Skeletal muscle cell (primary cell): ENCODE measurements at regions not wholly inside any gene's neighbourhood (a gene's known extent, or its start where the extent isn't known, plus 50 kb on each side); places are given as distances from the start of the nearest gene placed in this dataset.

Experiments
- DNase-seq: peaks from one replicate; pipeline ENCODE4 v3.0.0-alpha.2; 2010; ENCODE audit warnings: low read depth
- H3K4me3 ChIP-seq: 2 replicates; pipeline ENCODE4 v1.5.1; 2011; ENCODE audit warnings: low read depth, mild to moderate bottlenecking, control low read depth, low read length, moderate library complexity

DNA sequence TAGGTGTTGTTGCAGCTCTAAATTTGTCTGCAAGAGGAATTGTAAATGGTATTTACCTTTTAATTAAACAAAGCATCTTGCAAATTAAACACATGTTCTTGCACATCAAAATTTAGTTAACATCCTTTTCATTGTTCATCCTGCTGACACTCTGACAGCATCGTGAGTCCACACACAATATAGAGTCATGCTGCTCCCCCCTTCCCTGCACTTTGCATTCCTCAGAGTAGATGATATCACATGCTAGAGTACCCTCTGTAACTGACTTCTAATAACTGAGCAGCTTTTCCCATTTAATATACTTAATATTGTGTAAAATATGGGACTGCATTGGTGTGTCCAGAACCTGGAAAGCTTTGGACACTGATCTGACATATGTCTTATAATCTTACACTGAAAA is 138.8 kb upstream of the DPYD start:
- H3K4me3 ChIP-seq = no peak overlapping the region
- DNase-seq = no peak

DNA sequence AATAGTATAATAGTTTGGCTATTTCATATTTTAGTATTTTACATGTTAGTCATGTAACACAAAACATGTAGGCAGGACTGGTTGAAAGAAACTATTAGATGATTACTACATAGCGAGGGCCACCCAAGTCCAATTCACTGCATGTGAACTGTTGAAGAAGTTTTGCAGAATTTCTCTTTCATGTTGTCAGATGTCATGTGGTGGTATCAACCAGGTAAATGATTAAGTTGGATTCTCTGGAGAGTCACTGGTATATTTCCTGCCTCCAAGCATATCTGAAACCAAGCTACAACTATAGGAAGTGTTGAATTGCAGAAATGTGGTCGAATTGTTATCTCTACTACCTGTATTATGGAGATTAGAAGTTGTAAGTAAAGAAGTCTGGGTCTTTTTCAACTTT is 137.8 kb upstream of the DPYD start:
- DNase-seq = no peak
- H3K4me3 ChIP-seq = no peak overlapping the region

- no peak for DNase-seq
- H3K4me3 ChIP-seq = no peak overlapping the region
Observed at GRCh38 chr1:98057236-98057910, 136.5 kb upstream of the DPYD start.

DNA sequence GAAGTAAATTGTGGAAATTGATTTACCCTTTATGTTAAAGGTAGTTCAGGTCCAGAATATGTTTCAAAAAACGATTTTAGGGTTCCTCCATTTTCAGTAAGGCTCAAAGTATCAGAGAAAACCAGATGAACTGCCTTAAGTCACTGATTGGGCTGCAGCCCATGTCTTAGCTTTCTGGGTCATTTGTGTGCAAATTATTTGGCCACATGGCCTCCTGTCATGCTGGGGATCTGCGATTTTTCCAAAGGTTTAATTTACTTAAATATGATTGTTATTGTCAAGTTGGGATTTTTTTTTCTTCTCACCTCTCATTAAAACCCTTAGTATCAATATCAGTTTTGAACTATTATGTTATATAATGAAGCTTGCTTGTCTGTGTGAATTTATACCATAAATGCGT is 135.9 kb upstream of the DPYD start:
- H3K4me3 ChIP-seq = no peak overlapping the region
- DNase-seq = no peak

GRCh38 chr1:98055457-98055856 is 134.6 kb upstream of the DPYD start:
- H3K4me3 ChIP-seq = no peak overlapping the region
- DNase-seq = no peak

DNA sequence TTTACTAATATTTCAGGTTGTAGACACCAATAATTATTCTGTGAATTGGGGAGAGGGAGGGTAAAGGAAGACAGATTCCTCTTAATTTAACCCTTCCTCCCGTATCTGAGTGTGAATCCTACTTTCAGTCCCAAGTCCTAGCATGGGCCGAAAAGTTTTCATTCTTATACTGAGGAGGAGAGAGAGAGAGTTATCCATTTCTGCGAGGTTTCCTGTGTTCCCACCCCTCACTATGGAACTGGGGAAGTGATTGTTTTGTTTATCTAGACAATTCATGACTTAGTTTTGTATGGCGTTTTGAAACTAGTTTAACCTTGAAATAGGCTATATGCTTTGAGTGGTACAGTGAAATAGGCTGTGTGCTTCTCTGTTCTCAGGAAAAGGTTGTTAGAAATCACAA is 134.0 kb upstream of the DPYD start:
- DNase-seq = no peak
- H3K4me3 ChIP-seq = no peak overlapping the region

GRCh38 chr1:98054367-98054701 is 133.5 kb upstream of the DPYD start:
- DNase-seq = no peak
- peak overlapping the region; percentile 51 for H3K4me3 ChIP-seq

GRCh38 chr1:98053471-98054366 is 132.9 kb upstream of the DPYD start:
- DNase-seq = no peak
- peak overlapping the region; percentile 51 for H3K4me3 ChIP-seq

DNA sequence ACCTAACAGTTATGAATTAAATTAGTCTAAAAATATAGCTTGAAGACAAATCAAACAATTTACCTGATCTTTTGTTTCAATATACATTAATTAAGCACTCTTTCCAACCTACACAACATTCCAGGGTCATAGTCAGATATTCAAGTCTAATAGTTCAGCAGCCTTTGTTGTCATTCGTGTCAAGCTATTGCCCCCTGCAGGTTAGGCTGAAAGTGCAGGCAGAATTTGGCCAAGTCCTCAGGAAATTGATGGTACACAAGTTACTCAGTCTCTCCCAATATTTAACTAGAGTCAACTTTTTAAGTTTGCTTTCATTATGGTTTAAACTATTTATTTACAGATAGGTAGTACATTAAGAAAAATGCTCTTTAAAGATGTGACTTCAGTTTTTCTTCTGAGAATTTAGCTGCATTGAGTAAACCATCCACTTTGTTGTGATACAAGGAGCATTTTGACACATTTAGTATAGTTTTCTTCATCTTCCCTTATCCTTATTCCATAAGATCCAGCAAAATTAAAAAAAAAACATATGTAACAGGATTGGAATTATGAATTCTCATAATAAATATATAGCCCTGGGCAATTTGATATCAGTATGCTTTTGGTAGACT is 130.3 kb upstream of the DPYD start:
- no peak overlapping the region for H3K4me3 ChIP-seq
- no peak for DNase-seq

DNA sequence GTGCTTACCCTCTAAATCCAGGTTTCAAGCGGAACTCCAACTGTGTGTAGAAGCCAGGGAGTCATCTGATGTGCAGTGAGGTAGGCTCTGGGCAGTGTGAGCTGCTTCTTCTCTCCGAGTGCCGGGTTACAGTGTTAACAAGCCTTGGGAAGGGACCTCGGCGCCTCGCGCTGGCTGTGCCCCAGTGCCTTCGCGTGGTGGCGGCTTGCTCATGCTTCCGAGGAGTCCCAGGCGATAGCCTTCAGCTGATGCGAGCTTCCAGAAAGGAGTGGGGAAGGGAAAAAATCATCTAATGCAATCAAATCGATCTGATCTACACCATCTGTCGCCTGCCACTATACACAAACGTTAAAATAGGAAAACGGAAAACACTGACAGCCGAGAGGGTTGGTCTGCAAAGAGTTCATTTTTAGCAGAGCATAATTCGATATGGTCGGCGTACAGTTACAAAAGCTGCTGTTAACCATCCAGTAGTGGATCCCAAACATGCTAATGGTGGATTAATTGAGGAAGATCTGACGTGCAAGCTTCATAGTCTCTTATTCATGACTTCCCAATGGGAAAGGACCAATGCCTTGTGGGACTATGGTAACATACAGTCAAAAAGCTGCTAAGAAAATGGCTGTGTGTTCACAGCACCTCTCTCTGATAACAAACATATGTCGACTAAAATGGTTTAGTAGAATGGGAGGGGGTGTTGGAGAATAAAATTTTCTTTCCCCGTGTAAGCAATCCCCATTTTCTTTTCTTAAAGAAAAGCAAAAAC is 128.7 kb upstream of the DPYD start:
- no peak for DNase-seq
- peak overlapping the region; percentile 50 for H3K4me3 ChIP-seq

DNA sequence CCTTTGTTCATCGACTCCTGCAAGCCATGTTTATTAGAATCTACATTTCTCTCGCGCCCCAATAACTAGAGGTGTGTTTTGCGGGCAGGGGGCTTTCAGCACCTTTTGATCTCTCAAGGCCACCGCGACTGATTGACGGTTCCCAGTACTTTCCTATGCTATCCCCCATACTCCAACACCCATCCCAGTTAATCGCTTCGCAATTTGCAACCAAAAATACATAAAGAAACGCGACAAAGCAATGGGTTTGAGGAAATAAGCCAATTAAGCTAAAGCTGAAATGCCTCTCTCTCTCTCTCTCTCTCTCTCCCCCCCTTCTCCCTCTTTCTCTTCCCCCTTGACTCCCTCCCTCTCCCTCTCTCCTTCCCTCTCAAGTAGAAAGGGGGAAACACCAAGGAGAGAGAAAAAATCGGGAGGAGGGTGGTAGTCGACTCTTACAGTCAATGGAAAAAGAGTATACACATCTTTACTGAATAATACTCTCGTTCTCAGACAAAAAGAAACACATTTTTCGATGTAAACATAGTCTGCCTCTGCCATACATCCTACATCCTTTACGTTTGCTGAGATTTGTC is 128.0 kb upstream of the DPYD start:
- H3K4me3 ChIP-seq = peak overlapping the region; percentile 50
- no peak for DNase-seq

DNA sequence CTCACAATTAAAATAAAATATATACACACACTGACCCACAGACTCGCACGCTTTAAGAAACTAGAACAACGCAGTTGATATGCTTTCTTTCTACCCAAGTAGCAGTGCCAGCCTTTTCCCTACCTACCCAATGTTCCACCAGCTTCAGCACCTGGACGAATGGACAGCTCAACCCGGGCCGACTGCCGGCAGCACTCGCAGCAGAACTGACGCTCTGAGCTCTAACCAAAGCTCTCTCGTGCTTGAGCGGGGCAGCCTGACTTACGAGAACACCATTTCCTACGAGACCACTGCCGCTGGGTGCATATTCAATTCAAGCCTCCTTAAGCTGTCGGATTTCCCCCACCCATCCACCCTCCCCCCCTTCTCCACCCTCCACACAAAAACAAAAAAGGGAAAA is 127.4 kb upstream of the DPYD start:
- H3K4me3 ChIP-seq = peak overlapping the region; percentile 50
- DNase-seq = peak; percentile 75

GRCh38 chr1:98047171-98047570 is 126.3 kb upstream of the DPYD start:
- DNase-seq = no peak
- no peak overlapping the region for H3K4me3 ChIP-seq

DNA sequence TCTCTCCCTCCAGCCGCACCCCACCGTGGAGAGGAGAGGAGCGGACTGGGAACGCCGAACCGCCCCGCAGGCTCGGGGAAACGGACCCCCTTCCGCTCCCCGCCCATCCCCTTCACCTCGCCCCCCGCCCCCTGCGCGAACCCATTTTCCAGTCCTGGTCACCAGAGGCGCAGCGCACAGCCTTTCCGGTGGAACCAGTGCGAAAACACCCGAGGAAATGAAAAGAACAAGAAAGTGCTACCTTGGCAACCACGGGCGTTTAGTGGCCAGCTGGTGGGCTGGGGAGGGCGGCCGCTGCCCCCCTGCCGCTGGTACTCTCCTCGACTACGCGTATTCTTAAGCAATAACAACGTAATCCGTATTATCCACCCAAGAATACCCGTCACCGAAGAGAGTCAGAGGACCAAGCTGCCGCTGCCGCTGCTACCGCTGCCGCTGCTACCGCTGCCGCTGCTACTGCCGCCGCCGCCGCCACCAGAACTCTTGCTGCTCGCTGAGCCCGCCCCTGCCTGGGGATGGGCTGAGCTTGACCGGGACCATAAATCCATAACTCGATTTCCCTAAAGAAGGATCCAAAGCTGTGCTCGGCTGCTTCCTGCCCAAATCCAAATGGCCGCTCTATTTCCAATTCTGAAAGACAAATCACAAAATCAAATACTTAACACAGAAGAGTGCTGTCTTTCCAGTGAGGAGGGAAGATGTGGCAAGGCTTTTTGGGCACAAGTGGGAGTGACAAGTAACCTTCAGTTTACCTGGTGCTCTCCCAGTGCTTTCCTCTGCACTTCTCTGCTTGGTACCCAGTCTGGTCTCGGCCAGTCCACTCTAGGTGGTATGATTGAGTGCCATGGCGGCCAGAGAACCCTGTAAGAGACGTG is 125.2 kb upstream of the DPYD start:
- no peak for DNase-seq
- H3K4me3 ChIP-seq = peak overlapping the region; percentile 60

DNA sequence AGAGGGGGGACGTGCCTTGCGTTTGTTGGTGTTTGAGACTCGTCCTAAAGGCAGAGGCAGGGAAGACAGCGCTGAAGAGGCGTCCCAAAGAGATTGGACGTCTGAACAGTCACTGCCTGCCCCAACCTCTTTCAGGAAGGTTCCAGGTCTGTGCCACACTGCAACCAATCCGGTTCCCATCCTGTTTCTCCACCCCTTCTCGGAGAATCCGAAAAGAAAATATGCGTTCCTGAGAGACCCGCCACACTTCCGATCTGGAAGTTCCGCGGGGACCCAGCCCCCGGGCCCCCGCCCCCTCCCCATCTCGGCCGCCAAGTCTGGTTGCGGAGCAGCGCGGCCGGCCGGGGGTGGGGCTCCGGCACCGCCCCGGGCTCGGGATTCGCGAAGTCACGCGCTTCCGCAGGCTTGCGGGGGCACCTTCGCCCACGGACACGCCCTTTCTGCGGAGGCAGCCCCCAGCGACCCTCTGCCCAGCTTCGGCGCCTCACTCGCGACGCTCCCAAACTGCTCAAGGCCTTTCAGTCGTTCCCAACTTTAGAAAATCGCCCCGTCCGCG is 124.5 kb upstream of the DPYD start:
- H3K4me3 ChIP-seq = peak overlapping the region; percentile 60
- DNase-seq = no peak

GRCh38 chr1:98044766-98045165 is 123.9 kb upstream of the DPYD start:
- H3K4me3 ChIP-seq = peak overlapping the region; percentile 60
- DNase-seq = no peak

- DNase-seq = no peak
- peak overlapping the region; percentile 60 for H3K4me3 ChIP-seq
Observed at GRCh38 chr1:98044071-98044697, 123.3 kb upstream of the DPYD start.

- H3K4me3 ChIP-seq = no peak overlapping the region
- DNase-seq = no peak
Observed at GRCh38 chr1:98035602-98036002, 114.8 kb upstream of the DPYD start.
